ENCODE measurements at regions not wholly inside any gene's neighbourhood (a gene's known extent, or its start where the extent isn't known, plus 50 kb on each side); places are given as distances from the start of the nearest gene placed in this dataset.
A peak's percentile ranks its signal among the peaks of the same experiment; 100 is the strongest.

- no peak overlapping the region for H3K9ac ChIP-seq (ENCODE audit: low read length)
- peaks cover 0 to 4% (median 0%) of the 10 kb centered on the region in 3 donors for H3K9me3 ChIP-seq (ENCODE audit: control extremely low read depth in 1 of 3, control insufficient read depth in 2 of 3, insufficient read depth in 1 of 3, low read length in 2 of 3)
- no peaks in the 10 kb centered on the region for H4K20me1 ChIP-seq (ENCODE audit: control insufficient read depth, insufficient read depth, low read length, poor library complexity, severe bottlenecking)
- no peak overlapping the region for H3K27ac Mint-ChIP-seq
- DNase-seq (no peak), ATAC-seq (ENCODE audit: low read depth) (no peak)
- H3K4me3 ChIP-seq (ENCODE audit: control extremely low read depth in 1 of 5, extremely low read depth in 1 of 5, insufficient read depth in 1 of 5, low read depth in 2 of 5, low read length in 4 of 5): no peak overlapping the region
- no peak overlapping the region for H2AFZ ChIP-seq (ENCODE audit: insufficient read depth, low read depth, low read length, poor library complexity, severe bottlenecking)
- no peaks in the 10 kb centered on the region for H3K36me3 ChIP-seq (replicated peaks in 1 of 2; ENCODE audit: control extremely low read depth in 1 of 2, control insufficient read depth in 1 of 2, extremely low read depth in 1 of 2, insufficient read depth in 2 of 2, low read length in 1 of 2)
- no peak overlapping the region for H3K4me2 ChIP-seq (replicated peaks; ENCODE audit: low read depth, low read length, poor library complexity, severe bottlenecking)
- no peak for TF ChIP-seq EZH2 (IDR thresholded peaks at IDR 0.05; ENCODE audit: borderline replicate concordance, insufficient read depth, low read depth, low read length, poor library complexity, severe bottlenecking)
- TF ChIP-seq, protein P1, sequence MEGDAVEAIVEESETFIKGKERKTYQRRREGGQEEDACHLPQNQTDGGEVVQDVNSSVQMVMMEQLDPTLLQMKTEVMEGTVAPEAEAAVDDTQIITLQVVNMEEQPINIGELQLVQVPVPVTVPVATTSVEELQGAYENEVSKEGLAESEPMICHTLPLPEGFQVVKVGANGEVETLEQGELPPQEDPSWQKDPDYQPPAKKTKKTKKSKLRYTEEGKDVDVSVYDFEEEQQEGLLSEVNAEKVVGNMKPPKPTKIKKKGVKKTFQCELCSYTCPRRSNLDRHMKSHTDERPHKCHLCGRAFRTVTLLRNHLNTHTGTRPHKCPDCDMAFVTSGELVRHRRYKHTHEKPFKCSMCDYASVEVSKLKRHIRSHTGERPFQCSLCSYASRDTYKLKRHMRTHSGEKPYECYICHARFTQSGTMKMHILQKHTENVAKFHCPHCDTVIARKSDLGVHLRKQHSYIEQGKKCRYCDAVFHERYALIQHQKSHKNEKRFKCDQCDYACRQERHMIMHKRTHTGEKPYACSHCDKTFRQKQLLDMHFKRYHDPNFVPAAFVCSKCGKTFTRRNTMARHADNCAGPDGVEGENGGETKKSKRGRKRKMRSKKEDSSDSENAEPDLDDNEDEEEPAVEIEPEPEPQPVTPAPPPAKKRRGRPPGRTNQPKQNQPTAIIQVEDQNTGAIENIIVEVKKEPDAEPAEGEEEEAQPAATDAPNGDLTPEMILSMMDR (IDR thresholded peaks at IDR 0.05): no peak
- H3K4me1 ChIP-seq (ENCODE audit: control insufficient read depth in 2 of 2, insufficient read depth in 2 of 2, low read length in 2 of 2): peaks cover 6 to 10% of the 10 kb centered on the region in 2 donors
- H3K79me2 ChIP-seq (ENCODE audit: control insufficient read depth, insufficient read depth, low read length): no peaks in the 10 kb centered on the region
- no peak overlapping the region for H3K27ac ChIP-seq (ENCODE audit: low read length in 2 of 2)
- H3K4me3 Mint-ChIP-seq: no peak overlapping the region
- H3K4me1 Mint-ChIP-seq: peaks cover 13% of the 10 kb centered on the region
- CTCF ChIA-PET: no interaction called here
- intact Hi-C loops (cut with micrococcal nuclease): no loop called here
- H3K9me3 Mint-ChIP-seq (ENCODE audit: insufficient read depth): peaks cover 3% of the 10 kb centered on the region
- 0% methylated on average over 1 of the region's 2 CpGs for WGBS (ENCODE audit: insufficient coverage)
- POLR2A ChIA-PET: no interaction called here
- no peaks in the 10 kb centered on the region for H3K27me3 Mint-ChIP-seq
- H3K27me3 ChIP-seq (replicated peaks in 1 of 4; ENCODE audit: control extremely low read depth in 1 of 4, control insufficient read depth in 3 of 4, insufficient read depth in 4 of 4, low read length in 3 of 4): no peaks in the 10 kb centered on the region
Measured at GRCh38 chr3:152961323-152961722, 126.4 kb downstream of the P2RY1 start.

DNA sequence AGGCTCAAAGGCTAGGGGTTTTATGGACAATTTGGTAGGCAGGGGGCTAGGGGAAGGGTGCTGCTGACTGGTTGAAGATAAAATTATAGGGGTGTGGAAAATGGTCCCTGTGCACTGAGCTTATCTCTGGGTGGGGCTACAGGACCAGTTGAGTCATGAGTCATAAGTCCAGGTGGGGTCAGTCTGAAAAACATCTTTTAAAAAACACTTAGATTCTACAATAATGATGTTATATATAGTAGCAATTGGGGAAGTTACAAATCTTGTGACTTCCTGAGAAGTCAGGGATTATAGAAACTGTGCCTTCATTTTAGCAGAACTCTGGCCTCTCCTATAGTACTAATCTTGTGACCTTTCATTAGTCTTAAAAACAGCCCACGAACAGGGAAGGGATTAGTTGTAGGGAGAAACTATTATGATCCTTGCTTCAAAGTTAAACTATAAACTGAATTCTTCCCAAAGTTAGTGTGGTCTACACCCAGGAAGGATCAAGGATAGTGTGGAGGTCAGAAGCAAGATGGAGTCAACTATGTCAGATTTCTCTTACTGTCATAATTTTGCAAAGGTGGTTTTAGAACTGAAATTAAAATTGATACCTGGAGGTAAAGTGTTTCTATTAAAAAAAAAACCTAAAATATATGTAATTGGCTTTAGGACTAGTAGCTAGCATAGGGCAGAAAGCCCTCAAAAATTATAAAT lies 130.1 kb downstream of the P2RY1 start:
- no peak overlapping the region for H3K4me2 ChIP-seq (replicated peaks; ENCODE audit: low read depth, low read length, poor library complexity, severe bottlenecking)
- no peaks in the 10 kb centered on the region for H3K79me2 ChIP-seq (ENCODE audit: control insufficient read depth, insufficient read depth, low read length)
- peaks cover 13% of the 10 kb centered on the region for H3K4me1 Mint-ChIP-seq
- H3K4me3 Mint-ChIP-seq: no peak overlapping the region
- H3K9ac ChIP-seq (ENCODE audit: low read length): no peak overlapping the region
- peaks cover 3% of the 10 kb centered on the region for H3K9me3 Mint-ChIP-seq (ENCODE audit: insufficient read depth)
- no peaks in the 10 kb centered on the region for H3K27me3 ChIP-seq (replicated peaks in 1 of 4; ENCODE audit: control extremely low read depth in 1 of 4, control insufficient read depth in 3 of 4, insufficient read depth in 4 of 4, low read length in 3 of 4)
- intact Hi-C loops (cut with micrococcal nuclease): no loop called here
- no peaks in the 10 kb centered on the region for H3K36me3 ChIP-seq (replicated peaks in 1 of 2; ENCODE audit: control extremely low read depth in 1 of 2, control insufficient read depth in 1 of 2, extremely low read depth in 1 of 2, insufficient read depth in 2 of 2, low read length in 1 of 2)
- no peaks in the 10 kb centered on the region for H3K27me3 Mint-ChIP-seq
- H3K27ac ChIP-seq (ENCODE audit: low read length in 2 of 2): no peak overlapping the region
- no CpG with 5 or more reads among the region's 1 CpG for WGBS (ENCODE audit: insufficient coverage)
- ChIA-PET CTCF (no interaction called here), POLR2A (no interaction called here)
- H3K4me1 ChIP-seq (ENCODE audit: control insufficient read depth in 2 of 2, insufficient read depth in 2 of 2, low read length in 2 of 2): peaks cover 6 to 10% of the 10 kb centered on the region in 2 donors
- DNase-seq (no peak), ATAC-seq (ENCODE audit: low read depth) (no peak)
- peak overlapping the region; percentile 17 for H2AFZ ChIP-seq (ENCODE audit: insufficient read depth, low read depth, low read length, poor library complexity, severe bottlenecking)
- no peak overlapping the region for H3K4me3 ChIP-seq (ENCODE audit: control extremely low read depth in 1 of 5, extremely low read depth in 1 of 5, insufficient read depth in 1 of 5, low read depth in 2 of 5, low read length in 4 of 5)
- TF ChIP-seq, protein P1 (IDR thresholded peaks at IDR 0.05): no peak
- TF ChIP-seq EZH2 (IDR thresholded peaks at IDR 0.05; ENCODE audit: borderline replicate concordance, insufficient read depth, low read depth, low read length, poor library complexity, severe bottlenecking): no peak
- H3K27ac Mint-ChIP-seq: no peak overlapping the region
- no peaks in the 10 kb centered on the region for H4K20me1 ChIP-seq (ENCODE audit: control insufficient read depth, insufficient read depth, low read length, poor library complexity, severe bottlenecking)
- peaks cover 0 to 4% (median 0%) of the 10 kb centered on the region in 3 donors for H3K9me3 ChIP-seq (ENCODE audit: control extremely low read depth in 1 of 3, control insufficient read depth in 2 of 3, insufficient read depth in 1 of 3, low read length in 2 of 3)
